HepG2 (cell line): ENCODE measurements at regions not wholly inside any gene's neighbourhood (a gene's known extent, or its start where the extent isn't known, plus 50 kb on each side); places are given as distances from the start of the nearest gene placed in this dataset.

Experiments
- KDM5A ChIP-seq: fragments of 200-600 bp; sonication (generic); IDR thresholded peaks from 2 replicates; pipeline ENCODE4 v1.7.0; 2018; ENCODE audit warnings: antibody characterized with exemption, mild to moderate bottlenecking, low read length, borderline replicate concordance
- POLR2A ChIP-seq, 2 experiments: IDR thresholded peaks; 2 replicates each; pipeline ENCODE4 v1.6.1; 2011; ENCODE audit warnings: low read depth in 2 of 2, low read length in 2 of 2, mild to moderate bottlenecking in 1 of 2, moderate library complexity in 1 of 2; ENCODE audit not compliant: insufficient read depth in 1 of 2
- SMARCC2 ChIP-seq: fragments of 450-650 bp; IDR thresholded peaks from 2 replicates; pipeline ENCODE4 v1.6.1; 2017; ENCODE audit warnings: antibody characterized with exemption, mild to moderate bottlenecking

GRCh38 chr1:224041032-224041431 lies 72.9 kb upstream of the FBXO28 start:
- TF ChIP-seq KDM5A (no peak), POLR2A (IDR thresholded peaks at IDR 0.05; ENCODE audit: insufficient read depth in 1 of 2, low read depth in 2 of 2, low read length in 2 of 2) (no peak), SMARCC2 (no peak)
